DOHH2 (cell line): ENCODE measurements at regions not wholly inside any gene's neighbourhood (a gene's known extent, or its start where the extent isn't known, plus 50 kb on each side); places are given as distances from the start of the nearest gene placed in this dataset.

Source experiments
- H3F3A ChIP-seq: fragments of 200-600 bp; sonication (generic), shearing (Covaris generic); 2 replicates; pipeline ENCODE4 v1.6.0; 2016; ENCODE audit warnings: antibody characterized with exemption, mild to moderate bottlenecking; ENCODE audit not compliant: control insufficient read depth, insufficient read depth
- H3K27ac ChIP-seq: fragments of 200-600 bp; sonication (generic); 2 replicates; pipeline ENCODE4 v1.5.1; 2014; ENCODE audit warnings: low read depth, mild to moderate bottlenecking, low read length, moderate library complexity
- H3K27me3 ChIP-seq: fragments of 200-600 bp; sonication (generic); 2 replicates; pipeline ENCODE4 v1.6.1; 2014; ENCODE audit warnings: mild to moderate bottlenecking, low read length, mixed read lengths; ENCODE audit not compliant: control insufficient read depth
- H3K36me3 ChIP-seq: fragments of 200-600 bp; sonication (generic); 2 replicates; pipeline ENCODE4 v1.6.1; 2014; ENCODE audit warnings: mild to moderate bottlenecking, low read length, moderate library complexity, mixed read lengths; ENCODE audit not compliant: control insufficient read depth
- H3K4me1 ChIP-seq: fragments of 200-600 bp; sonication (generic); 2 replicates; pipeline ENCODE4 v1.6.1; 2014; ENCODE audit warnings: mild to moderate bottlenecking, low read length, mixed read lengths; ENCODE audit not compliant: control insufficient read depth
- H3K4me2 ChIP-seq: fragments of 200-600 bp; sonication (generic); 2 replicates; pipeline ENCODE4 v1.6.0; 2014; ENCODE audit warnings: mild to moderate bottlenecking, low read length, moderate library complexity
- H3K4me3 ChIP-seq: fragments of 200-600 bp; sonication (generic); 2 replicates; pipeline ENCODE4 v1.5.1; 2014; ENCODE audit warnings: mild to moderate bottlenecking, low read length, mixed read lengths
- H3K79me2 ChIP-seq: fragments of 200-600 bp; sonication (generic); 2 replicates; pipeline ENCODE4 v1.6.1; 2014; ENCODE audit warnings: mild to moderate bottlenecking, low read length, mixed read lengths; ENCODE audit not compliant: control insufficient read depth
- H3K9me2 ChIP-seq: fragments of 200-600 bp; sonication (generic); replicated peaks from 2 replicates; pipeline ENCODE4 v1.6.1; 2014; ENCODE audit warnings: mild to moderate bottlenecking, low read length, mixed read lengths; ENCODE audit not compliant: control insufficient read depth
- H3K9me3 ChIP-seq: fragments of 200-600 bp; sonication (generic); 2 replicates; pipeline ENCODE4 v1.6.1; 2014; ENCODE audit warnings: antibody characterized with exemption, low read length, mixed read lengths; ENCODE audit not compliant: control insufficient read depth, insufficient read depth
- H4K20me1 ChIP-seq: fragments of 200-600 bp; sonication (generic); 2 replicates; pipeline ENCODE4 v1.6.0; 2014; ENCODE audit warnings: low read depth, mild to moderate bottlenecking, antibody characterized with exemption, low read length, moderate library complexity; ENCODE audit not compliant: control insufficient read depth, insufficient read depth
- CTCF ChIP-seq: fragments of 200-600 bp; sonication (generic); IDR thresholded peaks from one replicate; pipeline ENCODE4 v1.5.1; 2014; ENCODE audit warnings: antibody characterized with exemption, mild to moderate bottlenecking, low read depth, low read length; ENCODE audit not compliant: poor library complexity, severe bottlenecking
- EZH2phosphoT487 ChIP-seq: fragments of 200-600 bp; sonication (generic); IDR thresholded peaks from 2 replicates; pipeline ENCODE4 v1.6.1; 2017; ENCODE audit warnings: borderline replicate concordance, mild to moderate bottlenecking, antibody characterized with exemption, low read length, moderate library complexity, mixed read lengths

GRCh38 chr22:23402275-23403151, 177.6 kb downstream of the IGLL1 start:
- Histone ChIP-seq H4K20me1 (no peaks in the 10 kb centered on the region), H3K27ac (no peak overlapping the region), H3K4me1 (peaks cover 4% of the 10 kb centered on the region), H3K4me3 (peak overlapping the region; percentile 35; the same call in 1 of the 2 replicates), H3K27me3 (no peaks in the 10 kb centered on the region), H3K9me3 (no peaks in the 10 kb centered on the region), H3F3A (no peaks in the 10 kb centered on the region), H3K79me2 (no peaks in the 10 kb centered on the region), H3K4me2 (peak overlapping the region; percentile 46), H3K36me3 (no peaks in the 10 kb centered on the region), H3K9me2 (no peaks in the 10 kb centered on the region)
- TF ChIP-seq EZH2phosphoT487 (no peak), CTCF (peak; percentile 75)

- no peaks in the 10 kb centered on the region for H3K9me3 ChIP-seq
- H3K27ac ChIP-seq, result no peak overlapping the region
- H3K4me2 ChIP-seq, result no peak overlapping the region
- H3K27me3 ChIP-seq, result no peaks in the 10 kb centered on the region
- no peak for TF ChIP-seq EZH2phosphoT487
- no peak for TF ChIP-seq CTCF
- no peaks in the 10 kb centered on the region for H3F3A ChIP-seq
- H3K9me2 ChIP-seq, result no peaks in the 10 kb centered on the region
- no peak overlapping the region for H3K4me3 ChIP-seq
- peaks cover 4% of the 10 kb centered on the region for H3K4me1 ChIP-seq
- no peaks in the 10 kb centered on the region for H3K36me3 ChIP-seq
- H4K20me1 ChIP-seq, result no peaks in the 10 kb centered on the region
- no peaks in the 10 kb centered on the region for H3K79me2 ChIP-seq
These were observed 178.2 kb downstream of the IGLL1 start for GRCh38 chr22:23401910-23402274.

GRCh38 chr22:23401111-23401909, 178.8 kb downstream of the IGLL1 start:
- no peaks in the 10 kb centered on the region for H4K20me1 ChIP-seq
- H3K9me2 ChIP-seq, result no peaks in the 10 kb centered on the region
- H3K79me2 ChIP-seq, result no peaks in the 10 kb centered on the region
- no peaks in the 10 kb centered on the region for H3K36me3 ChIP-seq
- peaks cover 4% of the 10 kb centered on the region for H3K4me1 ChIP-seq
- no peaks in the 10 kb centered on the region for H3K27me3 ChIP-seq
- H3K4me3 ChIP-seq, result no peak overlapping the region
- no peaks in the 10 kb centered on the region for H3K9me3 ChIP-seq
- TF ChIP-seq EZH2phosphoT487, result no peak
- TF ChIP-seq CTCF, result no peak
- H3K27ac ChIP-seq, result no peak overlapping the region
- H3F3A ChIP-seq, result no peaks in the 10 kb centered on the region
- no peak overlapping the region for H3K4me2 ChIP-seq
